ENCODE measurements at regions not wholly inside any gene's neighbourhood (a gene's known extent, or its start where the extent isn't known, plus 50 kb on each side); places are given as distances from the start of the nearest gene placed in this dataset.

DNA sequence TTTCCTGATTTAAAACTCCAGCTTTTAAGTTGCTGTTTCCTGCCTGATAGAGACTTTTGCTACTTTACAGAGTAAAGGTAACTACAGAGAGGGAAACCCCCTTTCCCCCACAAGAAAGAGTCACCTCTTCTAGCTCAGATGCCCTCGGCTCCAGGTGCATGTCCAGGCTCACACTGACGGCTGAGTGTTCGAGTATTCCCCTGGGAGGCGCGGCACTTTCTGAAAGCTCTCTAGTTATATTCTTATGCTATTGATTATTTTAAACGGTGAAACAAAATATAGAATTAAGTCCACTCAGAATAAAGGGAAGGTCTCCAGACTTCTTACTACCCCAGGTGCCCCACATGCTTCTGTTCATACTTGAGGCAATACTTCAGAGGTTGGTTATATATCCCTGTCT is 160.3 kb upstream of the FMN2 start:
- TF ChIP-seq, protein P1, sequence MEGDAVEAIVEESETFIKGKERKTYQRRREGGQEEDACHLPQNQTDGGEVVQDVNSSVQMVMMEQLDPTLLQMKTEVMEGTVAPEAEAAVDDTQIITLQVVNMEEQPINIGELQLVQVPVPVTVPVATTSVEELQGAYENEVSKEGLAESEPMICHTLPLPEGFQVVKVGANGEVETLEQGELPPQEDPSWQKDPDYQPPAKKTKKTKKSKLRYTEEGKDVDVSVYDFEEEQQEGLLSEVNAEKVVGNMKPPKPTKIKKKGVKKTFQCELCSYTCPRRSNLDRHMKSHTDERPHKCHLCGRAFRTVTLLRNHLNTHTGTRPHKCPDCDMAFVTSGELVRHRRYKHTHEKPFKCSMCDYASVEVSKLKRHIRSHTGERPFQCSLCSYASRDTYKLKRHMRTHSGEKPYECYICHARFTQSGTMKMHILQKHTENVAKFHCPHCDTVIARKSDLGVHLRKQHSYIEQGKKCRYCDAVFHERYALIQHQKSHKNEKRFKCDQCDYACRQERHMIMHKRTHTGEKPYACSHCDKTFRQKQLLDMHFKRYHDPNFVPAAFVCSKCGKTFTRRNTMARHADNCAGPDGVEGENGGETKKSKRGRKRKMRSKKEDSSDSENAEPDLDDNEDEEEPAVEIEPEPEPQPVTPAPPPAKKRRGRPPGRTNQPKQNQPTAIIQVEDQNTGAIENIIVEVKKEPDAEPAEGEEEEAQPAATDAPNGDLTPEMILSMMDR (IDR thresholded peaks at IDR 0.05) = no peak
- TF ChIP-seq POLR2A (IDR thresholded peaks at IDR 0.05) = no peak
